GM12878 (cell line): ENCODE measurements at regions not wholly inside any gene's neighbourhood (a gene's known extent, or its start where the extent isn't known, plus 50 kb on each side); places are given as distances from the start of the nearest gene placed in this dataset.

ENCODE experiments used
- ATAC-seq: fragments of 200-7000 bp; cut with Tn5 transposase; 3 replicates; pipeline ENCODE4 v1.9.1; 2020; ENCODE audit warnings: mild to moderate bottlenecking, moderate library complexity
- BruUV-seq: library from RNA; stranded (reverse); fragments of 400-500 nt; replicated peaks from 2 replicates; lab custom pipeline; 2021; lab: Mats Ljungman, UMichigan
- CTCF ChIA-PET: fragments of 300-600 bp; sonication (Branson Sonifier 250); formaldehyde crosslinking; extraction: SDS; loops from one replicate; lab custom pipeline; 2021; ENCODE audit warnings: inconsistent platforms; lab: Yijun Ruan, JAX
- POLR2A ChIA-PET: fragments of 350-600 bp; formaldehyde crosslinking; extraction: SDS; loops from one replicate; lab custom pipeline; 2021; ENCODE audit warnings: inconsistent platforms; lab: Charles Lee
- RAD21 ChIA-PET: fragments of 300-600 bp; sonication (Branson Sonifier 250); formaldehyde crosslinking; loops from one replicate; lab custom pipeline; 2023; ENCODE audit warnings: antibody characterized with exemption; ENCODE audit not compliant: unreplicated experiment; lab: Charles Lee
- SMC1A ChIA-PET: fragments of 300-600 bp; sonication (Branson Sonifier 250); formaldehyde crosslinking; loops from one replicate; lab custom pipeline; 2023; ENCODE audit not compliant: unreplicated experiment, uncharacterized antibody; lab: Charles Lee
- DNase-seq: peaks from one replicate; pipeline ENCODE4 v3.0.0-alpha.2; 2011; ENCODE audit warnings: low read depth, low spot score
- FAIRE-seq: peaks from 3 replicates; lab custom pipeline; 2011; peaks lifted over from hg19 to GRCh38; lab: Jason Lieb, UNC
- H2AFZ ChIP-seq: 2 replicates; pipeline ENCODE4 v1.6.0; 2011; ENCODE audit warnings: low read depth, low read length, control low read depth; ENCODE audit not compliant: control insufficient read depth
- H3K27ac ChIP-seq: 2 replicates; pipeline ENCODE4 v1.5.1; 2011; ENCODE audit warnings: control low read depth; ENCODE audit not compliant: control insufficient read depth, insufficient read depth
- H3K27me3 ChIP-seq, 2 experiments: replicated peaks in 1 of 2; 2 replicates each; pipeline versions ENCODE4 v1.6.0 to v1.6.1; 2011; ENCODE audit warnings: low read length in 1 of 2; ENCODE audit not compliant: control insufficient read depth in 2 of 2, insufficient read depth in 2 of 2
- H3K36me3 ChIP-seq, 2 experiments: 2 replicates each; pipeline ENCODE4 v1.5.1; 2011; ENCODE audit warnings: low read length in 1 of 2; ENCODE audit not compliant: control insufficient read depth in 2 of 2, insufficient read depth in 2 of 2
- H3K4me1 ChIP-seq: 2 replicates; pipeline ENCODE4 v1.6.1; 2011; ENCODE audit warnings: mild to moderate bottlenecking, low read length, moderate library complexity, mixed read lengths; ENCODE audit not compliant: control insufficient read depth, insufficient read depth
- H3K4me2 ChIP-seq: 2 replicates; pipeline ENCODE4 v1.6.0; 2011; ENCODE audit warnings: control low read depth; ENCODE audit not compliant: control insufficient read depth, insufficient read depth
- H3K4me3 ChIP-seq: fragments of 200-600 bp; sonication (generic); 2 replicates; pipeline ENCODE4 v1.5.1; 2016
- H3K79me2 ChIP-seq: 2 replicates; pipeline ENCODE4 v1.6.0; 2011; ENCODE audit warnings: low read length; ENCODE audit not compliant: control insufficient read depth, insufficient read depth
- H3K9ac ChIP-seq: 2 replicates; pipeline ENCODE4 v1.8.0; 2011; ENCODE audit warnings: low read length, control low read depth, mixed read lengths; ENCODE audit not compliant: control insufficient read depth, insufficient read depth
- H3K9me3 ChIP-seq: replicated peaks from 3 replicates; pipeline ENCODE4 v1.5.1; 2011; ENCODE audit warnings: mild to moderate bottlenecking, low read length; ENCODE audit not compliant: control insufficient read depth, insufficient read depth
- H4K20me1 ChIP-seq: 2 replicates; pipeline ENCODE4 v1.6.0; 2011; ENCODE audit not compliant: control insufficient read depth, insufficient read depth
- BACH1 ChIP-seq: fragments of 450-650 bp; IDR thresholded peaks from 2 replicates; pipeline ENCODE4 v1.6.1; 2017; ENCODE audit warnings: mild to moderate bottlenecking, borderline replicate concordance
- CEBPB ChIP-seq, 2 experiments: fragments of 150-350 bp in 1 of 2; IDR thresholded peaks; 2 replicates each; pipeline ENCODE4 v1.6.1; 2012 to 2014; ENCODE audit warnings: low read depth in 2 of 2, low read length in 2 of 2, borderline replicate concordance in 1 of 2, inconsistent platforms in 1 of 2
- CEBPZ ChIP-seq: fragments of 150-350 bp; IDR thresholded peaks from 2 replicates; pipeline ENCODE4 v1.6.1; 2016; ENCODE audit warnings: low read depth, low read length
- CHD1 ChIP-seq: IDR thresholded peaks from 2 replicates; pipeline ENCODE4 v1.6.1; 2012; ENCODE audit warnings: low read depth, low read length, improper control_type of control experiment
- CHD2 ChIP-seq: IDR thresholded peaks from 2 replicates; pipeline ENCODE4 v1.6.1; 2011; ENCODE audit warnings: low read depth, low read length, improper control_type of control experiment, borderline replicate concordance
- DPF2 ChIP-seq: fragments of 450-650 bp; IDR thresholded peaks from 2 replicates; pipeline ENCODE4 v1.6.1; 2017; ENCODE audit warnings: mild to moderate bottlenecking
- JUND ChIP-seq: IDR thresholded peaks from 2 replicates; pipeline ENCODE4 v1.6.1; 2012; ENCODE audit warnings: low read depth, mild to moderate bottlenecking, low read length, improper control_type of control experiment, moderate library complexity
- KAT2A ChIP-seq: conservative IDR thresholded peaks from 2 replicates; pipeline ENCODE4 v1.6.1; 2011; ENCODE audit warnings: low read depth, low read length; ENCODE audit not compliant: control insufficient read depth
- SRF ChIP-seq, 2 experiments: IDR thresholded peaks; 2 replicates each; pipeline ENCODE4 v1.6.1; 2011; ENCODE audit warnings: low read depth in 2 of 2, low read length in 2 of 2, mild to moderate bottlenecking in 1 of 2, moderate library complexity in 1 of 2
- YY1 ChIP-seq: IDR thresholded peaks from 2 replicates; pipeline ENCODE4 v1.6.1; 2011; ENCODE audit warnings: low read depth, mild to moderate bottlenecking, low read length
- ZBTB33 ChIP-seq: fragments of 450-650 bp; IDR thresholded peaks from 2 replicates; pipeline ENCODE4 v1.6.1; 2017; ENCODE audit warnings: mild to moderate bottlenecking
- WGBS: methylation state at CpG from one replicate; pipeline ENCODE4 v1.1.6; 2016; ENCODE audit warnings: low lambda C conversion rate; ENCODE audit not compliant: insufficient replicate concordance, insufficient coverage; ENCODE audit errors: missing lambda C conversion rate; 5-methylcytosine and 5-hydroxymethylcytosine counted together
- in situ Hi-C: fragments of 300-500 bp; cut with MboI; formaldehyde crosslinking; loops from 9 replicates; pipeline ENCODE4 v1.14.3; 2018; ENCODE audit warnings: mixed read lengths
- intact Hi-C: fragments of 100-400 bp; cut with micrococcal nuclease; formaldehyde crosslinking; loops from one replicate; pipeline ENCODE4 v1.14.2; 2022; ENCODE audit not compliant: unreplicated experiment
- TF ChIP-seq, protein P1 (sequence below): fragments of 450-650 bp; IDR thresholded peaks from 2 replicates; pipeline ENCODE4 v1.6.1; 2016; ENCODE audit warnings: mild to moderate bottlenecking, moderate library complexity, borderline replicate concordance

- no peak for TF ChIP-seq CEBPB (IDR thresholded peaks at IDR 0.05; ENCODE audit: borderline replicate concordance in 1 of 2, low read depth in 2 of 2, low read length in 2 of 2)
- TF ChIP-seq, all 136 proteins: peak for 3
These were observed 69.6 kb upstream of the LRRC8B start (continued) for GRCh38 chr1:89454845-89455521.

GRCh38 chr1:89457046-89457445 lies 67.6 kb upstream of the LRRC8B start:
- ChIA-PET CTCF (interaction anchor here (1.0 to 4.9 kb wide), 9 partner anchors 12 to 486 kb away, joined by 3 to 27 read pairs (median 4); partner anchors contain the start of gene GBP6), POLR2A (no interaction called here), RAD21 (interaction anchor here (1.1 to 1.2 kb wide), 2 partner anchors 79 to 525 kb away, joined by 3 to 4 read pairs; no protein-coding TSS in a partner anchor), SMC1A (interaction anchor here (0.7 to 2.4 kb wide), 7 partner anchors 9 to 483 kb away, joined by 3 to 9 read pairs (median 3); no protein-coding TSS in a partner anchor)
- Histone ChIP-seq H3K36me3 (no peaks in the 10 kb centered on the region), H3K27ac (no peak overlapping the region), H3K27me3 (no peaks in the 10 kb centered on the region; a peak in 1 of 4 replicates), H3K9ac (no peak overlapping the region), H4K20me1 (no peaks in the 10 kb centered on the region), H2AFZ (no peak overlapping the region), H3K4me2 (no peak overlapping the region), H3K4me3 (no peak overlapping the region), H3K79me2 (no peaks in the 10 kb centered on the region), H3K9me3 (no peaks in the 10 kb centered on the region), H3K4me1 (no peaks in the 10 kb centered on the region)
- no peak for ATAC-seq
- no TSS peak for BruUV-seq
- no peak for DNase-seq
- in situ Hi-C loops (loop anchor here (5.0 kb wide), 1 partner anchor 460 kb away; no protein-coding TSS in a partner anchor), intact Hi-C loops (loop anchor here (10.0 kb wide), 1 partner anchor 522 kb away; no protein-coding TSS in a partner anchor)
- 0% methylated on average over 1 of the region's 1 CpG for WGBS
- no peak for FAIRE-seq
- TF ChIP-seq DPF2 (no peak), CHD1 (no peak), KAT2A (no peak), JUND (no peak), ZBTB33 (no peak), CHD2 (no peak), SRF (IDR thresholded peaks at IDR 0.05; ENCODE audit: low read depth in 2 of 2, low read length in 2 of 2) (no peak), YY1 (no peak), BACH1 (no peak), CEBPZ (no peak)
- TF ChIP-seq, protein P1, sequence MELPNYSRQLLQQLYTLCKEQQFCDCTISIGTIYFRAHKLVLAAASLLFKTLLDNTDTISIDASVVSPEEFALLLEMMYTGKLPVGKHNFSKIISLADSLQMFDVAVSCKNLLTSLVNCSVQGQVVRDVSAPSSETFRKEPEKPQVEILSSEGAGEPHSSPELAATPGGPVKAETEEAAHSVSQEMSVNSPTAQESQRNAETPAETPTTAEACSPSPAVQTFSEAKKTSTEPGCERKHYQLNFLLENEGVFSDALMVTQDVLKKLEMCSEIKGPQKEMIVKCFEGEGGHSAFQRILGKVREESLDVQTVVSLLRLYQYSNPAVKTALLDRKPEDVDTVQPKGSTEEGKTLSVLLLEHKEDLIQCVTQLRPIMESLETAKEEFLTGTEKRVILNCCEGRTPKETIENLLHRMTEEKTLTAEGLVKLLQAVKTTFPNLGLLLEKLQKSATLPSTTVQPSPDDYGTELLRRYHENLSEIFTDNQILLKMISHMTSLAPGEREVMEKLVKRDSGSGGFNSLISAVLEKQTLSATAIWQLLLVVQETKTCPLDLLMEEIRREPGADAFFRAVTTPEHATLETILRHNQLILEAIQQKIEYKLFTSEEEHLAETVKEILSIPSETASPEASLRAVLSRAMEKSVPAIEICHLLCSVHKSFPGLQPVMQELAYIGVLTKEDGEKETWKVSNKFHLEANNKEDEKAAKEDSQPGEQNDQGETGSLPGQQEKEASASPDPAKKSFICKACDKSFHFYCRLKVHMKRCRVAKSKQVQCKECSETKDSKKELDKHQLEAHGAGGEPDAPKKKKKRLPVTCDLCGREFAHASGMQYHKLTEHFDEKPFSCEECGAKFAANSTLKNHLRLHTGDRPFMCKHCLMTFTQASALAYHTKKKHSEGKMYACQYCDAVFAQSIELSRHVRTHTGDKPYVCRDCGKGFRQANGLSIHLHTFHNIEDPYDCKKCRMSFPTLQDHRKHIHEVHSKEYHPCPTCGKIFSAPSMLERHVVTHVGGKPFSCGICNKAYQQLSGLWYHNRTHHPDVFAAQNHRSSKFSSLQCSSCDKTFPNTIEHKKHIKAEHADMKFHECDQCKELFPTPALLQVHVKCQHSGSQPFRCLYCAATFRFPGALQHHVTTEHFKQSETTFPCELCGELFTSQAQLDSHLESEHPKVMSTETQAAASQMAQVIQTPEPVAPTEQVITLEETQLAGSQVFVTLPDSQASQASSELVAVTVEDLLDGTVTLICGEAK = no peak
